Liver (tissue), 8 donors: ENCODE measurements at regions not wholly inside any gene's neighbourhood (a gene's known extent, or its start where the extent isn't known, plus 50 kb on each side); places are given as distances from the start of the nearest gene placed in this dataset.

Source experiments
- DNase-seq: peaks from one replicate; pipeline ENCODE4 v3.0.0-alpha.2; 2017; ENCODE audit warnings: low spot score
- H3K27ac ChIP-seq, 2 donors: one replicate each; pipeline ENCODE4 v1.7.0; 2013; ENCODE audit warnings: inconsistent platforms in 2 of 2, low read length in 2 of 2, control low read depth in 1 of 2, low read depth in 1 of 2, mild to moderate bottlenecking in 1 of 2
- H3K27me3 ChIP-seq, 4 donors: one replicate each; pipeline versions ENCODE4 v1.6.1 to v1.7.0; 2013; ENCODE audit warnings: low read length in 3 of 4, inconsistent platforms in 1 of 4, mild to moderate bottlenecking in 1 of 4, moderate library complexity in 1 of 4; ENCODE audit not compliant: control insufficient read depth in 4 of 4, insufficient read depth in 4 of 4
- H3K36me3 ChIP-seq, 4 donors: one replicate each; pipeline versions ENCODE4 v1.6.1 to v1.7.0; 2013; ENCODE audit warnings: low read length in 3 of 4, mild to moderate bottlenecking in 3 of 4, low read depth in 1 of 4, moderate library complexity in 1 of 4; ENCODE audit not compliant: control insufficient read depth in 4 of 4, insufficient read depth in 3 of 4
- H3K4me1 ChIP-seq, 4 donors: one replicate each; pipeline versions ENCODE4 v1.6.1 to v1.7.0; 2013; ENCODE audit warnings: low read length in 3 of 4, mild to moderate bottlenecking in 3 of 4, moderate library complexity in 1 of 4; ENCODE audit not compliant: control insufficient read depth in 4 of 4, insufficient read depth in 4 of 4
- H3K4me3 ChIP-seq, 3 donors: one replicate each; pipeline versions ENCODE4 v1.6.1 to v1.7.0; 2013; ENCODE audit warnings: low read length in 3 of 3, control low read depth in 1 of 3, low read depth in 1 of 3, mild to moderate bottlenecking in 1 of 3
- H3K9ac ChIP-seq, 2 donors: one replicate each; pipeline ENCODE4 v1.7.0; 2013; ENCODE audit warnings: low read length in 2 of 2, mild to moderate bottlenecking in 2 of 2, moderate library complexity in 2 of 2, control low read depth in 1 of 2, low read depth in 1 of 2
- H3K9me3 ChIP-seq, 4 donors: one replicate each; pipeline versions ENCODE4 v1.6.1 to v1.7.0; 2013; ENCODE audit warnings: low read length in 3 of 4; ENCODE audit not compliant: control insufficient read depth in 4 of 4
- CTCF ChIP-seq: fragments of 150-350 bp; IDR thresholded peaks from 2 replicates; pipeline ENCODE4 v1.5.1; 2017; ENCODE audit warnings: improper control_type of control experiment, low read depth, low read length; ENCODE audit not compliant: missing input control
- EGR1 ChIP-seq, 2 donors: IDR thresholded peaks; 2 replicates each; pipeline ENCODE4 v1.6.1; 2016 to 2018; ENCODE audit warnings: antibody characterized with exemption in 2 of 2, low read depth in 2 of 2
- FOXA2 ChIP-seq: IDR thresholded peaks from 2 replicates; pipeline ENCODE4 v1.6.1; 2016; ENCODE audit warnings: antibody characterized with exemption
- GABPA ChIP-seq, 2 donors: IDR thresholded peaks in 1 of 2; conservative IDR thresholded peaks in 1 of 2; 2 replicates each; pipeline ENCODE4 v1.6.1; 2016; ENCODE audit warnings: antibody characterized with exemption in 2 of 2, mild to moderate bottlenecking in 1 of 2, moderate library complexity in 1 of 2
- HNF4A ChIP-seq, 2 donors: conservative IDR thresholded peaks; 2 replicates each; pipeline ENCODE4 v1.6.1; 2016; ENCODE audit warnings: antibody characterized with exemption in 2 of 2, mild to moderate bottlenecking in 2 of 2
- HNF4G ChIP-seq: IDR thresholded peaks from 2 replicates; pipeline ENCODE4 v1.6.1; 2016; ENCODE audit warnings: antibody characterized with exemption
- JUND ChIP-seq, 2 donors: IDR thresholded peaks; 2 replicates each; pipeline ENCODE4 v1.6.1; 2016; ENCODE audit warnings: antibody characterized with exemption in 2 of 2
- MAX ChIP-seq: IDR thresholded peaks from 2 replicates; pipeline ENCODE4 v1.6.1; 2016; ENCODE audit warnings: antibody characterized with exemption
- NR2F2 ChIP-seq: IDR thresholded peaks from 2 replicates; pipeline ENCODE4 v1.6.1; 2016; ENCODE audit warnings: antibody characterized with exemption
- RAD21 ChIP-seq, 2 donors: IDR thresholded peaks; 2 replicates each; pipeline ENCODE4 v1.6.1; 2016; ENCODE audit warnings: antibody characterized with exemption in 2 of 2, mild to moderate bottlenecking in 2 of 2
- REST ChIP-seq: IDR thresholded peaks from 2 replicates; pipeline ENCODE4 v1.6.1; 2016; ENCODE audit warnings: antibody characterized with exemption, mild to moderate bottlenecking
- SP1 ChIP-seq: IDR thresholded peaks from 2 replicates; pipeline ENCODE4 v1.6.1; 2018; ENCODE audit warnings: antibody characterized with exemption, mild to moderate bottlenecking
- TAF1 ChIP-seq: conservative IDR thresholded peaks from 2 replicates; pipeline ENCODE4 v1.6.1; 2016; ENCODE audit warnings: antibody characterized with exemption, mild to moderate bottlenecking
- WGBS: extraction: QIAGEN DNeasy Blood & Tissue Kit; methylation state at CpG from one replicate; pipeline ENCODE4 v1.1.7; 2013; 5-methylcytosine and 5-hydroxymethylcytosine counted together
- TF ChIP-seq, protein P1 (sequence below): IDR thresholded peaks from 2 replicates; pipeline ENCODE4 v1.6.1; 2016; ENCODE audit warnings: antibody characterized with exemption
- TF ChIP-seq, protein P2 (sequence below): IDR thresholded peaks from 2 replicates; pipeline ENCODE4 v1.6.1; 2016; ENCODE audit warnings: antibody characterized with exemption
- donor health status: healthy.
- donor health status: healthy.
- donor health status: healthy.
- donor health status: healthy.
- donor health status: healthy.

DNA sequence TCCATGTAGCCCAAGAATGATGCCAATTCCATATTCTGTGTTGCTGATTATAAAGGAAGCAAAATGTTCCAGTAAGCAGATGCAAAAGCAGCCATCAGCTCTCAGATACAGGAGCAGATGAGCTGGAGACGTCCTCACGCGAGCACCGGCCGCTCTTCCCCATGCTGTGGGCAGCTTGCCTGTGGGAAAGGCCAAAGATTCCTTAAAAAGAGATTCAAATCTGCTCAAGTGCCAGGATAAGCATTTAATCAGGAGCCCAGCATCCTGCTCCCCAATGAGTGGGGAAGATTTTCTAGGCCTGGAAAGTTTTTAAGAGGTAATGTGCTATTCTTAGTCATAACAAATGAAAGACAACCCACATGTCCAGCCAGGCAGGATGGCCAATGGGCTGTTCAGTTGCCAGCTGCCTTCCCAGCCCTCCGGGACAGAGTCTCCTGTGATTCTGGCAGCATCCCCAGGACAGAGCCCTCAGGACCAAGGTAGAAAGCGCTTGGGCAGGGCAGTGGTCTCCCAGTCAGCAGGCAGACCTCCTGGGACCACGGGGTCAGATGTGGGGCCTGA, 108.2 kb upstream of the TMPRSS2 start:
- WGBS = 85% methylated on average over 8 of the region's 8 CpGs
- H3K9ac ChIP-seq = no peak overlapping the region
- TF ChIP-seq, protein P1, sequence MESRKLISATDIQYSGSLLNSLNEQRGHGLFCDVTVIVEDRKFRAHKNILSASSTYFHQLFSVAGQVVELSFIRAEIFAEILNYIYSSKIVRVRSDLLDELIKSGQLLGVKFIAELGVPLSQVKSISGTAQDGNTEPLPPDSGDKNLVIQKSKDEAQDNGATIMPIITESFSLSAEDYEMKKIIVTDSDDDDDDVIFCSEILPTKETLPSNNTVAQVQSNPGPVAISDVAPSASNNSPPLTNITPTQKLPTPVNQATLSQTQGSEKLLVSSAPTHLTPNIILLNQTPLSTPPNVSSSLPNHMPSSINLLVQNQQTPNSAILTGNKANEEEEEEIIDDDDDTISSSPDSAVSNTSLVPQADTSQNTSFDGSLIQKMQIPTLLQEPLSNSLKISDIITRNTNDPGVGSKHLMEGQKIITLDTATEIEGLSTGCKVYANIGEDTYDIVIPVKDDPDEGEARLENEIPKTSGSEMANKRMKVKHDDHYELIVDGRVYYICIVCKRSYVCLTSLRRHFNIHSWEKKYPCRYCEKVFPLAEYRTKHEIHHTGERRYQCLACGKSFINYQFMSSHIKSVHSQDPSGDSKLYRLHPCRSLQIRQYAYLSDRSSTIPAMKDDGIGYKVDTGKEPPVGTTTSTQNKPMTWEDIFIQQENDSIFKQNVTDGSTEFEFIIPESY = no peak
- TF ChIP-seq JUND (IDR thresholded peaks at IDR 0.05) (no peak), HNF4A (conservative IDR thresholded peaks at IDR 0.05) (no peak), TAF1 (no peak), HNF4G (no peak), CTCF (no peak), EGR1 (IDR thresholded peaks at IDR 0.05; ENCODE audit: low read depth in 2 of 2) (no peak), GABPA (IDR thresholded peaks at IDR 0.05 in 1 of 2, conservative IDR thresholded peaks at IDR 0.05 in 1 of 2) (no peak)
- DNase-seq = no peak
- H3K27me3 ChIP-seq = no peaks in the 10 kb centered on the region
- peaks cover 0 to 4% (median 0%) of the 10 kb centered on the region in 4 donors for H3K4me1 ChIP-seq
- H3K36me3 ChIP-seq = no peaks in the 10 kb centered on the region
- no peak overlapping the region for H3K4me3 ChIP-seq
- H3K27ac ChIP-seq = no peak overlapping the region
- no peaks in the 10 kb centered on the region for H3K9me3 ChIP-seq

GRCh38 chr21:41615613-41616012, 107.7 kb upstream of the TMPRSS2 start:
- Histone ChIP-seq H3K9me3 (no peaks in the 10 kb centered on the region), H3K4me1 (peaks cover 0 to 4% (median 0%) of the 10 kb centered on the region in 4 donors), H3K27me3 (no peaks in the 10 kb centered on the region), H3K27ac (no peak overlapping the region), H3K4me3 (no peak overlapping the region), H3K36me3 (no peaks in the 10 kb centered on the region), H3K9ac (no peak overlapping the region)
- TF ChIP-seq CTCF = no peak
- TF ChIP-seq REST = no peak
- TF ChIP-seq GABPA (IDR thresholded peaks at IDR 0.05 in 1 of 2, conservative IDR thresholded peaks at IDR 0.05 in 1 of 2) = no peak
- TF ChIP-seq TAF1 = no peak
- no peak for TF ChIP-seq MAX
- TF ChIP-seq HNF4A (conservative IDR thresholded peaks at IDR 0.05) = no peak
- no peak for TF ChIP-seq NR2F2
- TF ChIP-seq, protein P2, sequence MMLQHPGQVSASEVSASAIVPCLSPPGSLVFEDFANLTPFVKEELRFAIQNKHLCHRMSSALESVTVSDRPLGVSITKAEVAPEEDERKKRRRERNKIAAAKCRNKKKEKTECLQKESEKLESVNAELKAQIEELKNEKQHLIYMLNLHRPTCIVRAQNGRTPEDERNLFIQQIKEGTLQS = no peak
- TF ChIP-seq, protein P1 = no peak
- TF ChIP-seq FOXA2 = no peak
- no peak for TF ChIP-seq JUND (IDR thresholded peaks at IDR 0.05)
- no peak for TF ChIP-seq RAD21 (IDR thresholded peaks at IDR 0.05)
- TF ChIP-seq SP1 = no peak
- 92% methylated on average over 1 of the region's 1 CpG for WGBS
- no peak for DNase-seq
